Mesenchymal stem cell (in vitro differentiated cells and primary cell): ENCODE measurements at regions not wholly inside any gene's neighbourhood (a gene's known extent, or its start where the extent isn't known, plus 50 kb on each side); places are given as distances from the start of the nearest gene placed in this dataset.
"Not testable (repeated sequence)": the region's sequence is repeated elsewhere in the genome, so short reads cannot be mapped to it uniquely, and the experiment has no call there.

Source experiments
- DNase-seq: peaks from one replicate; pipeline ENCODE4 v3.0.0-alpha.2; 2013
- H2AFZ ChIP-seq: one replicate; pipeline ENCODE4 v1.6.1; 2013; ENCODE audit warnings: low read depth, mild to moderate bottlenecking, control low read depth, inconsistent platforms, low read length, moderate library complexity
- H2AK5ac ChIP-seq: 2 replicates; pipeline ENCODE4 v1.6.1; 2013; ENCODE audit warnings: low read length, moderate library complexity, mild to moderate bottlenecking, inconsistent platforms; ENCODE audit not compliant: severe bottlenecking
- H2BK120ac ChIP-seq: one replicate; pipeline ENCODE4 v1.6.1; 2013; ENCODE audit warnings: low read depth, mild to moderate bottlenecking, inconsistent platforms, low read length, moderate library complexity
- H2BK12ac ChIP-seq, 2 experiments: one replicate each; pipeline ENCODE4 v1.6.1; 2013; ENCODE audit warnings: inconsistent platforms in 2 of 2, low read length in 2 of 2, mild to moderate bottlenecking in 2 of 2, moderate library complexity in 2 of 2, control low read depth in 1 of 2
- H2BK15ac ChIP-seq: one replicate; pipeline ENCODE4 v1.6.1; 2013; ENCODE audit warnings: mild to moderate bottlenecking, low read depth, inconsistent platforms; ENCODE audit not compliant: poor library complexity, severe bottlenecking
- H2BK5ac ChIP-seq: 2 replicates; pipeline ENCODE4 v1.6.1; 2013; ENCODE audit warnings: low read depth, mild to moderate bottlenecking, low read length, control low read depth, inconsistent platforms; ENCODE audit not compliant: poor library complexity, severe bottlenecking
- H3K14ac ChIP-seq, 2 experiments: one replicate each; pipeline ENCODE4 v1.6.1; 2013; ENCODE audit warnings: inconsistent platforms in 2 of 2, low read length in 2 of 2, control low read depth in 1 of 2, mild to moderate bottlenecking in 1 of 2, moderate library complexity in 1 of 2
- H3K18ac ChIP-seq, 2 experiments: one replicate each; pipeline ENCODE4 v1.6.1; 2013; ENCODE audit warnings: inconsistent platforms in 2 of 2, low read length in 2 of 2, control low read depth in 1 of 2, low read depth in 1 of 2, mild to moderate bottlenecking in 1 of 2
- H3K23ac ChIP-seq, 2 experiments: one replicate each; pipeline ENCODE4 v1.6.1; 2013; ENCODE audit warnings: inconsistent platforms in 2 of 2, low read length in 2 of 2, mild to moderate bottlenecking in 2 of 2, moderate library complexity in 2 of 2, control low read depth in 1 of 2
- H3K27ac ChIP-seq: 2 replicates; pipeline ENCODE4 v1.5.1; 2013; ENCODE audit warnings: mild to moderate bottlenecking, moderate library complexity, low read length, control low read depth, inconsistent platforms; ENCODE audit not compliant: poor library complexity, severe bottlenecking
- H3K27me3 ChIP-seq, 2 experiments: 2 replicates each; pipeline versions ENCODE4 v1.6.1 to v1.7.0; 2013; ENCODE audit warnings: low read length in 2 of 2, mild to moderate bottlenecking in 2 of 2, moderate library complexity in 2 of 2, control low read depth in 1 of 2, inconsistent platforms in 1 of 2; ENCODE audit not compliant: control insufficient read depth in 1 of 2, insufficient read depth in 1 of 2
- H3K36me3 ChIP-seq, 2 experiments: 2 replicates each; pipeline versions ENCODE4 v1.6.1 to v1.7.0; 2013; ENCODE audit warnings: low read length in 2 of 2, control low read depth in 1 of 2, inconsistent platforms in 1 of 2, low read depth in 1 of 2, mild to moderate bottlenecking in 1 of 2; ENCODE audit not compliant: insufficient read depth in 2 of 2, control insufficient read depth in 1 of 2
- H3K4ac ChIP-seq, 2 experiments: one replicate each; pipeline ENCODE4 v1.6.1; 2013; ENCODE audit warnings: inconsistent platforms in 2 of 2, low read length in 2 of 2, mild to moderate bottlenecking in 2 of 2, moderate library complexity in 2 of 2, control low read depth in 1 of 2, low read depth in 1 of 2
- H3K4me1 ChIP-seq: 2 replicates; pipeline ENCODE4 v1.6.1; 2013; ENCODE audit warnings: low read depth, low read length, control low read depth; ENCODE audit not compliant: control insufficient read depth, insufficient read depth
- H3K4me2 ChIP-seq: 2 replicates; pipeline ENCODE4 v1.6.1; 2013; ENCODE audit warnings: low read length, mild to moderate bottlenecking, inconsistent platforms; ENCODE audit not compliant: poor library complexity, severe bottlenecking
- H3K4me3 ChIP-seq, 2 experiments: 2 replicates each; pipeline versions ENCODE4 v1.5.1 to v1.7.0; 2013; ENCODE audit warnings: low read length in 2 of 2, mild to moderate bottlenecking in 2 of 2, control low read depth in 1 of 2, low read depth in 1 of 2; ENCODE audit not compliant: insufficient read depth in 1 of 2
- H3K79me1 ChIP-seq: replicated peaks from 2 replicates; pipeline ENCODE4 v1.6.1; 2013; ENCODE audit warnings: mild to moderate bottlenecking, control low read depth, low read length, inconsistent platforms; ENCODE audit not compliant: poor library complexity, severe bottlenecking
- H3K9ac ChIP-seq: 2 replicates; pipeline ENCODE4 v1.7.0; 2013; ENCODE audit warnings: mild to moderate bottlenecking, low read length, moderate library complexity
- H3K9me3 ChIP-seq: 2 replicates; pipeline ENCODE4 v1.7.0; 2013; ENCODE audit warnings: mild to moderate bottlenecking, low read length; ENCODE audit not compliant: control insufficient read depth
- H4K8ac ChIP-seq: one replicate; pipeline ENCODE4 v1.6.1; 2013; ENCODE audit warnings: inconsistent platforms, mild to moderate bottlenecking, low read length, moderate library complexity
- H4K91ac ChIP-seq: one replicate; pipeline ENCODE4 v1.6.1; 2013; ENCODE audit warnings: mild to moderate bottlenecking, low read length, inconsistent platforms
- WGBS: methylation state at CpG from one replicate; pipeline ENCODE4 v1.1.7; 2013; ENCODE audit warnings: mixed read lengths; 5-methylcytosine and 5-hydroxymethylcytosine counted together

DNA sequence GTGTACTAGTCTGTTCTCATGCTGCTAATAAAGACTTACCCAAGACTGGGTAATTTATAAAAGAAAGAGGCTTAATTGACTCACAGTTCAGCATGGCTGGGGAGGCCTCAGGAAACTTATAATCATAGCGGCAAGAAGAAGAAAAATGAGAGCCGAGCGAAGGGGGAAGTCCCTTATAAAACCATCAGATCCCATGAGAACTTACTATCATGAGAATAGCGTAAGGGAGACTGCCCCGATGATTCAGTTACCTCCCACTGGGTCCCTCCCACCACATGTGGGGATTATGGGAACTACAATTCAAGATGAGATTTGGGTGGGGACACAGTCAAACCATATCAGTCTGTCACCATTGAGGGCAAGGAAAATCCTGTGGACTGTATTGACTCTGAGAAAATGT is 121.8 kb upstream of the ATXN3L start:
- H4K8ac ChIP-seq, H2BK120ac ChIP-seq, H3K9me3 ChIP-seq, H3K36me3 ChIP-seq, H2BK12ac ChIP-seq, H3K27ac ChIP-seq, H3K4me3 ChIP-seq, H2BK15ac ChIP-seq, DNase-seq, H3K23ac ChIP-seq, H3K4me1 ChIP-seq, H3K4ac ChIP-seq, H4K91ac ChIP-seq, H3K4me2 ChIP-seq, H2AFZ ChIP-seq, H3K18ac ChIP-seq, H3K14ac ChIP-seq, H3K9ac ChIP-seq, H2AK5ac ChIP-seq, H3K79me1 ChIP-seq, H3K27me3 ChIP-seq, H2BK5ac ChIP-seq: not testable (repeated sequence)
- WGBS: 100% methylated on average over 1 of the region's 5 CpGs

DNA sequence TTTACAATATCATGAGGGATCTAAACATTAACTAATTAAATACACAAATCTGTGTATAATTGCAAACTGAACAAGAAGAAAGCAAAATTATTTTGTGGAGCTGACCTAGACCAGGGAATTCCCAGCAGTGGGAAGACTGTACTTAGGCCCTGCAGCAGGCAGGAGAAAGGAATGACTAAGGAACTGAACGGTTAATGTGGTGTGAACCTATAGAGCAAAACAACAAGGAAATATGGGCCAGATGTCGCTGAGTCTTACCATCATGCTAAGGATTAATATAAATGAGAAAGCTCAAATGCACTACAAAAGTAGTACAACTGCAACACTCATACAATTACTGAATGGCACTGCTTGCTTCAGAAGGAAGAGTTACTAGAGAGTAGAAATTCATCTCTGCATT is 120.3 kb upstream of the ATXN3L start:
- Histone ChIP-seq H3K27ac (peak overlapping the region; percentile 43), H3K27me3 (no peaks in the 10 kb centered on the region), H4K8ac (no peak overlapping the region), H3K4me3 (no peak overlapping the region), H3K79me1 (no peaks in the 10 kb centered on the region), H3K14ac (no peak overlapping the region), H2BK120ac (no peak overlapping the region), H3K9me3 (no peaks in the 10 kb centered on the region), H3K4me1 (no peaks in the 10 kb centered on the region), H2AFZ (no peak overlapping the region), H3K23ac (no peak overlapping the region), H4K91ac (no peak overlapping the region), H2BK12ac (no peak overlapping the region), H2BK15ac (no peak overlapping the region), H3K4ac (no peak overlapping the region), H3K36me3 (no peaks in the 10 kb centered on the region), H3K4me2 (no peak overlapping the region), H2BK5ac (no peak overlapping the region), H3K18ac (no peak overlapping the region), H3K9ac (no peak overlapping the region), H2AK5ac (no peak overlapping the region)
- no CpG with 5 or more reads among the region's 2 CpGs for WGBS
- no peak for DNase-seq

DNA sequence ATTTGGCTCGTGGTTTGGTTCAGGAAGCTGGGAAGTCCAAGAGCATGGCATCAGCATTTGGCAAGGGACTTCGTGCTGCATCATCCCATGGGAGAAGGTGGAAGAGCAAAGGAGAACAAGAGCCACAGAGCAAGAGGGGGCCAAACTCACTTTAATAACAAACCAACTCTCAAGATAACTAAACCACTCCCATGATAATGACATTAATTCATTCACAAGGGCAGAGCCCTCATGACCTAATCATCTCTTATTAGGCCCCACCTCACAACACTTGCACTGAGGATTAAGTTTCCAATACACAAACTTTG is 113.4 kb upstream of the ATXN3L start:
- Histone ChIP-seq H3K4me3 (peak overlapping the region in 1 of 2 experiments; percentile 31), H3K18ac (peak overlapping the region in 1 of 2 experiments; percentile 40), H2BK15ac (no peak overlapping the region)

DNA sequence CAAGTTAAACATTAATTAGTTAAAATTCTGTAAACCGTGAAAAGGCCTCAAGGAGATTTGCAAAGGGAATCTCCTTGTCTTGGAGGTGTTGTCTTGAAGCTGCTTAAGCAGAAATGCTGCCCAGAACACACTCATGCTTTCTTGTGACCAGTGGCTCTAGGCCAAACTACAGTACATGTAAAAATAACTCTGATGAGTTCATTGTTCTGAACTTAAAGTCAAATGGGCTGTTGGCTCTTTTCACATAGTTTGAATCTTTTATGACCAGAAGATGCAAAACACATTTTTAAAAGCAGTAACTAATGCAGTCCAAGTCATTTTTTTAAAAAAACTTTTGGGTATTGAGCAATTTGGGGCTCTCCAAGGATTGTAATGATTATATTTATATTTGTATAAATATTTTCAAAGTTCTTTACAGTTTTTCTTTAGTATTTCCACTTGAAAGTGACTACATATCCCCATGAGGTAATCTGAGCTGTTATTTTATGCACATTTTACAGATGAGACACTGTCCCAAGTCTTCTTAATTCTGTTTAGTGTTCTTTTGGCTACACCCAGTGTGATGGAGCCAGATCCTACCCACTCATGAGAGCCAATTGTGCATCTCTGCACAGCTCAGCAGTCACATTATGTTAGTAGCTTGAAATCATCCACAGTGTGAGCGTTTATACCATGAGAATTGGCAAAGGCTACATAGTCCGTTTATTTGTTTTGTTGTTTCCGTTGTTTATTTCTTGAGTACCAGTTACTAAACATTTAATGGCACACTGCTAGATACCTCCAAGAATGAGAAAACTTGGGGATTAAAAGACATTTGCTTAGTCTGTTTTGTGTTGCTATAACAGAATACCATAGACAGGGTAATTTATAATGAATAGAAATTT is 112.8 kb upstream of the ATXN3L start:
- 60% methylated on average over 1 of the region's 4 CpGs for WGBS
- peak overlapping the region; percentile 40 to 43 for H3K18ac ChIP-seq
- no peak overlapping the region for H3K23ac ChIP-seq
- no peak overlapping the region for H2BK15ac ChIP-seq
- H3K79me1 ChIP-seq: no peaks in the 10 kb centered on the region
- H2BK12ac ChIP-seq: no peak overlapping the region
- no peaks in the 10 kb centered on the region for H3K9me3 ChIP-seq
- H3K36me3 ChIP-seq: no peaks in the 10 kb centered on the region
- H2BK120ac ChIP-seq: no peak overlapping the region
- peak overlapping the region in 1 of 2 experiments; percentile 31 for H3K4me3 ChIP-seq
- no peaks in the 10 kb centered on the region for H3K27me3 ChIP-seq
- H3K4me2 ChIP-seq: no peak overlapping the region
- peak overlapping the region; percentile 84 for H3K27ac ChIP-seq
- no peak overlapping the region for H3K4ac ChIP-seq
- H2BK5ac ChIP-seq: no peak overlapping the region
- no peak overlapping the region for H2AFZ ChIP-seq
- peak overlapping the region; percentile 85 for H3K9ac ChIP-seq
- H2AK5ac ChIP-seq: no peak overlapping the region
- no peak overlapping the region for H4K91ac ChIP-seq
- H4K8ac ChIP-seq: no peak overlapping the region
- DNase-seq: peak; percentile 86
- peaks cover 4% of the 10 kb centered on the region for H3K4me1 ChIP-seq
- H3K14ac ChIP-seq: no peak overlapping the region

More for the DNA sequence above, 113.4 kb upstream of the ATXN3L start:
- DNase-seq: peak; percentile 60
- Histone ChIP-seq H2BK12ac (no peak overlapping the region), H3K23ac (no peak overlapping the region), H3K27ac (peak overlapping the region; percentile 84), H2AFZ (no peak overlapping the region), H3K9me3 (no peaks in the 10 kb centered on the region), H3K4ac (no peak overlapping the region), H3K4me2 (no peak overlapping the region), H3K9ac (peak overlapping the region; percentile 85), H4K91ac (no peak overlapping the region), H3K36me3 (no peaks in the 10 kb centered on the region), H3K14ac (no peak overlapping the region), H2BK120ac (peak overlapping the region; percentile 49), H3K27me3 (no peaks in the 10 kb centered on the region), H3K79me1 (no peaks in the 10 kb centered on the region), H2AK5ac (no peak overlapping the region), H3K4me1 (peaks cover 4% of the 10 kb centered on the region), H4K8ac (no peak overlapping the region), H2BK5ac (no peak overlapping the region)
- WGBS: 63% methylated on average over 2 of the region's 2 CpGs
